ENCODE measurements at regions not wholly inside any gene's neighbourhood (a gene's known extent, or its start where the extent isn't known, plus 50 kb on each side); places are given as distances from the start of the nearest gene placed in this dataset.

DNA sequence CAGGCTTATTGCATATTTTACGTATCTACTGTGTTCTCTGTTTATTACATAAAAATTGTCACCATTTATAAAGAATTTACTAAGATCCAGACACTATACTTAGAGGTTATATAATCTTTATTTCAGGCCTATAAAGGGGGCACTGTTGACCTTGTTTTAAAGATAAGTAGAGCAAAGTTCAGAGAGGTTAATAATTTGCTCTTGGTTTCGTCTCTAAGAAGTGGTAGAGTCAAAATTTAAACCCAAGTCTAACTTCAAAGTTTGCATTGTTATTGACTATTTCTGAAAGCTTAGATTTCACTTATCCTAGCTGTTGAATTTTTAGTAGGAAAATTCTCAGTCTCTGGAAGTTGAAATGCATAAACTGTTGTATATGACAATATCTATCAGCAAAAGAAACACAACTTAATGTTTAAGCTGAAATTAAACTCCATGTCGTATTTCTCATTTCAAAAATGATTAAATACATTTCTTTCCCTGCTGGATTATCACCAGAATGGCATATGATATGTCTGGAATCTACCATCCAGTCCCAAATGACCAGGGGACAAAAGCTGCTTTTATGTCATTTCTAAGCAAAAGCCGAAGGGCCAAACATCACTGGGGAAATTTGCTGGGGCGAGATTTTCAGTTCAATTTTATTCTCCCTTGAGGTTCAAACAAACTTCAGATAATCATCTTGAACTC is 138.4 kb downstream of the SLC7A11 start:
- intact Hi-C loops (cut with DNase I) = no loop called here
- Histone ChIP-seq H3K27ac (ENCODE audit: low read depth in 2 of 2, low read length in 2 of 2) (no peak overlapping the region), H3K36me3 (ENCODE audit: control insufficient read depth in 2 of 3, insufficient read depth in 3 of 3, low read length in 3 of 3) (no peaks in the 10 kb centered on the region), H3K4me1 (ENCODE audit: control insufficient read depth in 2 of 3, insufficient read depth in 2 of 3, low read depth in 1 of 3, low read length in 3 of 3) (no peaks in the 10 kb centered on the region), H3K4me3 (ENCODE audit: low read length in 3 of 3) (peak overlapping the region in 2 of 3 donors; percentile 4 to 6), H3K27me3 (ENCODE audit: control insufficient read depth, insufficient read depth, low read length) (no peaks in the 10 kb centered on the region), H3K9me3 (ENCODE audit: control insufficient read depth in 2 of 3, insufficient read depth in 1 of 3, low read length in 3 of 3) (no peaks in the 10 kb centered on the region), H3K9ac (ENCODE audit: low read length in 3 of 3) (no peak overlapping the region)
- FAIRE-seq (peak; percentile 80), DNase-seq (peak in 2 of 5 donors; percentile 14 to 21)
- TF ChIP-seq, protein P1, sequence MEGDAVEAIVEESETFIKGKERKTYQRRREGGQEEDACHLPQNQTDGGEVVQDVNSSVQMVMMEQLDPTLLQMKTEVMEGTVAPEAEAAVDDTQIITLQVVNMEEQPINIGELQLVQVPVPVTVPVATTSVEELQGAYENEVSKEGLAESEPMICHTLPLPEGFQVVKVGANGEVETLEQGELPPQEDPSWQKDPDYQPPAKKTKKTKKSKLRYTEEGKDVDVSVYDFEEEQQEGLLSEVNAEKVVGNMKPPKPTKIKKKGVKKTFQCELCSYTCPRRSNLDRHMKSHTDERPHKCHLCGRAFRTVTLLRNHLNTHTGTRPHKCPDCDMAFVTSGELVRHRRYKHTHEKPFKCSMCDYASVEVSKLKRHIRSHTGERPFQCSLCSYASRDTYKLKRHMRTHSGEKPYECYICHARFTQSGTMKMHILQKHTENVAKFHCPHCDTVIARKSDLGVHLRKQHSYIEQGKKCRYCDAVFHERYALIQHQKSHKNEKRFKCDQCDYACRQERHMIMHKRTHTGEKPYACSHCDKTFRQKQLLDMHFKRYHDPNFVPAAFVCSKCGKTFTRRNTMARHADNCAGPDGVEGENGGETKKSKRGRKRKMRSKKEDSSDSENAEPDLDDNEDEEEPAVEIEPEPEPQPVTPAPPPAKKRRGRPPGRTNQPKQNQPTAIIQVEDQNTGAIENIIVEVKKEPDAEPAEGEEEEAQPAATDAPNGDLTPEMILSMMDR (IDR thresholded peaks at IDR 0.05; ENCODE audit: borderline replicate concordance, extremely low read depth, insufficient read depth) = no peak

DNA sequence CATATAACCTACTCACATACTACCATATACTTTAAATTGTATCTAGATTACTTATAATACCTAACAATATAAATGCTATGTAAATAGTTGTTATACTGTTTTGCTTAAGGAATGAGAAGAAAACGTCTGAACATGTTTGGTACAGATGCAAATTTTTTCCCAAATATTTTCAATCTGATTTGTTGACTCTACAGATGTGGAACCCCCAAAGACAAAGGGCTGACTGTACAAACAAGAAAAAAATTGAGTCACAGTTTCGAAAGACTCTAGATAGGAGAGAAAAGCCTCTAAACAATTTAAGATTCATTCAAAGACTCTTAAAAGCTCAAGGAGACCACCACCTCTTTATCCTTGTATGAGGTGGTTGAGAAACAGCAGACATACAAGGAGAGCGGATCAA is 142.8 kb downstream of the SLC7A11 start:
- H3K27me3 ChIP-seq (ENCODE audit: control insufficient read depth, insufficient read depth, low read length) = no peaks in the 10 kb centered on the region
- no peak overlapping the region for H3K4me3 ChIP-seq (ENCODE audit: low read length in 3 of 3)
- FAIRE-seq (no peak), DNase-seq (no peak)
- no peaks in the 10 kb centered on the region for H3K4me1 ChIP-seq (ENCODE audit: control insufficient read depth in 2 of 3, insufficient read depth in 2 of 3, low read depth in 1 of 3, low read length in 3 of 3)
- H3K36me3 ChIP-seq (ENCODE audit: control insufficient read depth in 2 of 3, insufficient read depth in 3 of 3, low read length in 3 of 3) = no peaks in the 10 kb centered on the region
- intact Hi-C loops (cut with DNase I) = no loop called here
- no peak overlapping the region for H3K9ac ChIP-seq (ENCODE audit: low read length in 3 of 3)
- H3K27ac ChIP-seq (ENCODE audit: low read depth in 2 of 2, low read length in 2 of 2) = no peak overlapping the region
- TF ChIP-seq, protein P1 (IDR thresholded peaks at IDR 0.05; ENCODE audit: borderline replicate concordance, extremely low read depth, insufficient read depth) = no peak
- no peaks in the 10 kb centered on the region for H3K9me3 ChIP-seq (ENCODE audit: control insufficient read depth in 2 of 3, insufficient read depth in 1 of 3, low read length in 3 of 3)

DNA sequence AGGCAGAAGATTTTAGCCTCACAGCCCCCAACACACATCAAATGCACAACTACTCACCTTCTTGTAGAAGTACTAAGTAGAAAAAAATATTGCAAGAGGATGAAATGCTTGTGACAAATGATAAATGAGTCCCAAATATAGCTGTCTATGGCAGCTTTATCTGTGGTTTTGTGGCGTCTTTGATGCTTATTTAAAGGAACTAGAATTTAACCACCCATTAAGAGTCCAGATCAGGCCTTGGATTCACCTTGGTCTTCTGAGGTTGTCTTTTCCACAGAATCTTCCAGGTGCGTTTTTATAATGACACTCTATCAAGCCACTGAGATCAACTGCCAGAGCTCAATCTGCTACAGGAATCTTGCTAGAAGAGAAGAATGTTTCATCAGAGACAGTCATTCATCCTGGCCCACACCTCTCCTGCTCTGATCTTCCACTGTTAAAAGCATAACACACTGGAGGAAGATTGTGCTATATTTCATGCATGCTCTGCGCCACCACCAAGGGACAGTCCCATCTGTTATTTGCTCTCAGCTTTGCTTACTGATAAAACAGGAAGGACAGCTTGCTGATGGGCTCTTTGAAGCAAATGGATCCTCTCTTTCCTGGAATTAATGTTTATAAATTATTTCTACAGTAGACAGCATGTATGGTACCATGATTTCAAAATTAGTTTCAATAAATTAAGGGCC is 144.1 kb downstream of the SLC7A11 start:
- DNase-seq (no peak), FAIRE-seq (no peak)
- Histone ChIP-seq H3K9me3 (ENCODE audit: control insufficient read depth in 2 of 3, insufficient read depth in 1 of 3, low read length in 3 of 3) (no peaks in the 10 kb centered on the region), H3K4me3 (ENCODE audit: low read length in 3 of 3) (no peak overlapping the region), H3K27me3 (ENCODE audit: control insufficient read depth, insufficient read depth, low read length) (no peaks in the 10 kb centered on the region), H3K9ac (ENCODE audit: low read length in 3 of 3) (no peak overlapping the region), H3K27ac (ENCODE audit: low read depth in 2 of 2, low read length in 2 of 2) (no peak overlapping the region), H3K36me3 (ENCODE audit: control insufficient read depth in 2 of 3, insufficient read depth in 3 of 3, low read length in 3 of 3) (no peaks in the 10 kb centered on the region), H3K4me1 (ENCODE audit: control insufficient read depth in 2 of 3, insufficient read depth in 2 of 3, low read depth in 1 of 3, low read length in 3 of 3) (no peaks in the 10 kb centered on the region)
- intact Hi-C loops (cut with DNase I) = no loop called here
- TF ChIP-seq, protein P1 (IDR thresholded peaks at IDR 0.05; ENCODE audit: borderline replicate concordance, extremely low read depth, insufficient read depth) = no peak

Data from kidney (tissue), 13 donors.